HG03025 (cell line): ENCODE measurements at regions not wholly inside any gene's neighbourhood (a gene's known extent, or its start where the extent isn't known, plus 50 kb on each side); places are given as distances from the start of the nearest gene placed in this dataset.

Source experiments
- ATAC-seq: cut with Tn5 transposase; IDR thresholded peaks from one replicate; pipeline ENCODE4 v1.9.1; 2021; ENCODE audit warnings: mild to moderate bottlenecking, moderate library complexity; ENCODE audit not compliant: unreplicated experiment, low FRiP score

- ATAC-seq = no peak
Observed at GRCh38 chr7:131261476-131261994, 66.1 kb upstream of the MKLN1 start.

GRCh38 chr7:131265227-131265626 is 62.4 kb upstream of the MKLN1 start:
- no peak for ATAC-seq

DNA sequence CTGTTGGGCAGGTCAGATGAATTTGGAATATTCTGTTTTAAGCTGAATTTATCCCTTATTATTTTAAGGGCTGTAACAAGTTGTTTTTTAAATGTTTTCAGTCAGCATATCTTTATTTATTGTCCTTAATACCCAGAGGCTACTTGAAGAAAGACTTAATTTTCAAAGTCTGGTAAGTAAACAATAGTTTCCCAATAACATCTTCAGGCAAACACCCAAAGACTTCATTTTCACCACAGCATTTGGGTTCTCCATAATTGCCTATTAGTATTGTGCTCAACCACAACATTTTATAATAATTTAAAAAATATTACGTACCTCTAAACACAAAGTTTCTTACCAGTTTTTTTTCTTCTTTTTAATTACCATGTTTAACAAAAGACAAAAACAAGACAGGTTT is 60.0 kb upstream of the MKLN1 start:
- ATAC-seq = no peak

GRCh38 chr7:131268906-131269305 is 58.8 kb upstream of the MKLN1 start:
- no peak for ATAC-seq

GRCh38 chr7:131272086-131272485 is 55.6 kb upstream of the MKLN1 start:
- ATAC-seq = no peak

GRCh38 chr7:131274986-131275385 is 52.7 kb upstream of the MKLN1 start:
- ATAC-seq = no peak

DNA sequence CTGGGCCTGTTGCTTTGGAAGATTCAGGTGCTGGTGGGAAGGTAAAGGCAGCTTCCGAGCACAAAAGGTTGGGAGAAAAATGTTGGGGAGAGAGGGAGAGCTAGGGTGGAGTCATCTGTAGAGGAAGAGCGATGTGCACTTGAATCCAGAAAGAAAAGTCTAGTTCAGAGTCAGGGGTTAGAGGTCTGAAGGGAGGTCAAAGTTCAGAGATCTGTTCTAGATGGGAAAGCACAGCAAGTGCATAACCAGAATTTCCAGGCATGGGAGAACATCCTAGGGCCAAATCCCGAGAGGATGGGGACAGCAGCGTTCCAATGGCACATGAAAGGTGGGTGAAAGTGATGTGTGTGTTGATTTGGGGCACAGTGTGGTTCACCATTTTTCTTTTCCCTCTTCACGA is 51.5 kb upstream of the MKLN1 start:
- ATAC-seq = no peak

DNA sequence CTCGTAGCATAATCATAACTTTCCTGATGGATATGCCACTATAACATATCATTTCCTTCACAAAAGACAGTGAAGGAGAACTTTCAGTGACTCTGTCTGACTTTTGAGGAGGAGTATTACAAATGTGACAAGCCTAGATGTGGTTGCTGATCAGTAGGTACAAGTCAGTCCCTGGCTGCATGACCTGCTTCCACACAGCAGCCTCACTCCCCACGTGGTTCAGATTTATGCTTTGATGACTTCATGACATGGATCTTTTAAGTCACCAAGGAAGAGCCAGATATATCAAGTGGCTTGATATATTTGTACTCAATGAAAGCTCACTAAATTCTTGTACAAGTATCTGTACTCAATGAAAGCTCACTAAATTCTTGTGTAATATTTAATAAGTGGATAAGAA is 50.9 kb upstream of the MKLN1 start:
- no peak for ATAC-seq
